ENCODE measurements at regions not wholly inside any gene's neighbourhood (a gene's known extent, or its start where the extent isn't known, plus 50 kb on each side); places are given as distances from the start of the nearest gene placed in this dataset.
"Not testable (repeated sequence)": the region's sequence is repeated elsewhere in the genome, so short reads cannot be mapped to it uniquely, and the experiment has no call there.

DNA sequence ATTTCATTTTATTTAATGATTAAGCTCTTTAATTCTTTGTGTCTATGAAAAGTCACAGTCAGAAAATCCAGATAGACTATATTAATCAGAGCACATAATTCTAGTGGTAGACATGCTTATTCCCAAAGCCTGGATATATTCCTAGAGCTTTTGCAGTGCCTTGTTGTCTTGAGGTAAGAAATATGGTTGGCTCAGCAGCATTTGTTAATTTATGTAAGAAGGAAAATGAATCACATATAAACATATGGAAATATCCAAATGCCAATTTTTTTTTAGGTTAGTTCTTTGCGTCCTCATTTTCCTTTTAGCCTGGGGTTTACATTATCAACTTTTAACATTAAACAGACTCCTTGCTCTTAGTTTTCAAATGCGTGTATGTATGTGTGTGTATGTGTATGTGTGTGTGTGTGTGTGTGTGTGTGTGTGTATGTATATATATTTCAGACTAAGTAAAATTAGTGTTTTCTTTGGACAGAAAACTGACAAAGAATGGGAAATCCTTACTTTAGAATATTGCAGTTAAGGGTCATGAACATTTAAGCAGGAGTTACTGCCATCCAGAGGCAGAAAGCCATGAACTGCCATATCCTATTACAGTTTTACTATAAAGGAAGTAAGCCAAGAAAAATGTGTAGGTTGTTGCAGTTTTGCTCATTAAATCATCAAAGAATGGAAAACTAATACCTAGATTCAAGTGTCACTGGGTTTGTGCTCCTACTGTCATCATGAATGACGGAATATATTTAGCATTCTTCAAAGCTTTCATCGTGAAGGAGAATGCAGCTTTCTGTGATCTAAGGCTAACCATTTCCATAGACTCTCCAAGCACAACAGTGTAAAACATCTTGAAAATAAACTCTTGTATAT, 477.1 kb upstream of the NR5A2 start:
- FAIRE-seq: no peak

DNA sequence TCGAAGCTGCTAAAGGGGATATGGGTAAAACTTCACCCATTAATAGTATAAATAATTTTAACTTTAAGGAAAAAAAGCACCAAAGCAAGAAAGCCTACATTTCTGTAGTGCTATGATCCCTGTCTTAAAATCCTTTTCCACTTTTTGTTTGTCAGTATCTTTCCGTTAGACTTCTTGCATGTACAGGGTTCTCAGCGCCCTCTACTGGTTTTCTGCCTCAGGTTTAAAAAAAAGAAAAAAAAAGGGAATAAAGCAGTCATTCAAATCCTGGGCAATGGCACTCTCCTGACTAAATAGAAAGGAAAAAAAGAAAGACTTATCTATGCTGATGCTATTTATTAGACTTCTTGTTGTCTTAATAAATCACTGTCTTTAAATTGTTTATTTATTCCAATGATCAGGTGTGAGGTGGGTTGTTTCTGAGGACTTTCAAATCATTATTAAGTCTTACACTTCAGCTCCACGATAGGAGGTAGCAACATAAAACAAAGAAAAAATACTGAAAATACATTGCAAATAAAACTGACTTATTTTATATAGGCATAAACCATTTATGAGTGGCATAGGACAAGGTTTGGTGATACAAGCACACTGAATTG, 475.4 kb upstream of the NR5A2 start:
- FAIRE-seq: no peak

DNA sequence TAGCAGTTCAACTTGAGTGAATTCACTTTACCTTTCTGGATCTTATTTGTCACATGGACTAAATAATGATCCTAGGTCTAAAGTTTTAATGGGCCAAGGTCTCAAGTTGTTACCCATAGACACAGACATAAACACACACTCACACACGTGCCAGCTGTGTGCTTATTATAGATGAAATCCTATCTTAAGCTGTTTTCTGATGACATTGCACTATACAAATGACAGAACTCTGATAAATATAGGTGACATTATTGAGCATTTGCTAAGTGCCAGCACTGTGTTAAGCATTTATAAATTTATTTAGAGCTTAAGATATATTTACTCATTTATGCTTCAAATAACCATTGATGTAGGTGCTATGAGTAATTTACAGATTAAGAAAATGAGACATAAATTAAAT, 474.4 kb upstream of the NR5A2 start:
- no peak for FAIRE-seq

DNA sequence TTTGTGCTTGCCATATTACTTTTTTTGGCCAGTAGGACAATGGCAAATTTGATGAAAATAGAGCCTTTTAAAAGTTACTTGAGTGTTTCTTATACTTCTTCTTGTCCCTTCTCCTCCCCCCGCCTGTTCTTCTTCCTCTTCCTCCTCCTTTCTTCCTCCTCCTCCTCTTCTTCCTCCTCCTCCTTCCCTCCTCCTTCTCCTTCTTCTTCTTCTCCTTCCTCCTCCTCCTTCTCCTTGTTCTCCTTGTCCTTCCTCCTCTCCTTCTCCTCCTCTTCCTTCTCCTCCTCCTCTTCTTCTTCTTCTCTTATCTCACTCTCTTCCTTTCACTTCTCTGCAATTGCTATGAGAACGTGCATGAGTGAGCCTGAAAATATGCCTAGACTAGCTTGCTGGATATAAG, 466.2 kb upstream of the NR5A2 start:
- no peak for FAIRE-seq

DNA sequence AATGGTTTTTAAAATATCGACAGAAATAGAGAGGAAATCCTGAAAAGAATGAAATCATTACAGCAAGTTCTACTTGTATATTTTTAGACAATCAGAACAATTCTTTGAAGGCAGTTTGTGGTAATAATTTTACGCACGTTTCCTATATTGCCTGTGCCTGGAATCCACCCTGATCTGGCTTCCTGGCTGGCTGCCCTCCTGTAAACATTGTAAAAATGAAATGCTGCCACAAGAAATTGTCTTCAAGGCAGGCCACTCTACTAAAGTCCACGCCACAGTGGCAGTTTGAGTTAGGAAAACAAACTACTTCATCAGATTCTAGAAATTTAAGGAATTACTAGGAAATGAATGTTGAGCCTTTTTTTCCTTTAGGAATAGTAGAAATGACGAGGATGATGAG, 454.5 kb upstream of the NR5A2 start:
- no peak for FAIRE-seq

DNA sequence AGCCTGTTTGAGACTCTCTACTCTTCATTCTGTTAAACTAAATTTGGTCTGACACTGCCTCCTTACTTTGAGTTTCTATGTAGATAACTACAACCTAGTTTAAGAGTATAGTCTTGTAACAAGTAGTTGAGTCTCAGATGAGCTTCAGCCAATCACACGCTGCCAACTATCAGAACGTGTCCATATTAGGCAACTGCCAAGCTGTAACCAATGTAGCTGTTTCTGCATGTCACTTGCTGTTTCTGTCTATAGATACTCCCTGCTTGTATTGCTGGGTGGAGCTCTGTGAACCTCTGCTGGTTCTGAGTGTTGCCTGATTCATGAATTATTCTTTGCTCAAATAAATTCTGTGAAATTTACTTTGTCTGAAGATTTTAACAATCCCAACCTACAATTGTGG, 452.6 kb upstream of the NR5A2 start:
- FAIRE-seq: no peak

DNA sequence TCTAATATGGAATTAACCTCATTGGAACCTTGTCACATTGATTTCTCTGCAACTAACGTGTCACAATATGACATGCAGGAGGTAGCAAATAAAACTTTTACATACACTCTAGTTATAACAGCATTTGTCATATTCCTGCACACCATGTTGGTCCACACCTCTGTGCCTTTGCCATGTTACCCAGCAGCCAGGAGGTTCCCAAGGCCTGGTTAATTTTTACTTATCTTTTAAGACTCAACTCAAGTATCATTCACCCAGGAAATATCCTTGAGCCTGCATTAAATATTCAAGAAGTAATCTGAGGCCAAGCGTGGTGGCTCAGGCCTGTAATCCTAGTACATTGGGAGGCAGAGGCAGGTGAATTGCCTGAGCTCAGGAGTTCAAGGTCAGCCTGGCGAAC, 447.2 kb upstream of the NR5A2 start:
- no peak for FAIRE-seq

DNA sequence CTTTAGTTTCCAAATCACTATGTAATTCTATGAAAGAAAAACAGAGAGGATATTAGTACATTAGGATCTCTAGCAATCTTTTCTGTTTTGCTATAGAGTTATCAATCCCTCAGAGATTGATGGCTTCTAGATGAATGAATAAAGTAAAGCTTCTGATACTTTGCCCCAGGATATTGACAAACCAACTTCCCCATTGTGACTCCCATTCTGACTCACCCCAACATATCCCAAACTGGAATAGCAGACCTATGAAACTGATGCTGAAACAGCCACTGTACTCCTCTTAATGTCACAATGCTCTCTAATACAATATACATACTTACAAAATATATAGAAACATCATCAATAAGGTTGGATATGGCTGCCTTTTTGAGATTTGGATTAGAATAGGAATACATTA, 442.1 kb upstream of the NR5A2 start:
- no peak for FAIRE-seq

DNA sequence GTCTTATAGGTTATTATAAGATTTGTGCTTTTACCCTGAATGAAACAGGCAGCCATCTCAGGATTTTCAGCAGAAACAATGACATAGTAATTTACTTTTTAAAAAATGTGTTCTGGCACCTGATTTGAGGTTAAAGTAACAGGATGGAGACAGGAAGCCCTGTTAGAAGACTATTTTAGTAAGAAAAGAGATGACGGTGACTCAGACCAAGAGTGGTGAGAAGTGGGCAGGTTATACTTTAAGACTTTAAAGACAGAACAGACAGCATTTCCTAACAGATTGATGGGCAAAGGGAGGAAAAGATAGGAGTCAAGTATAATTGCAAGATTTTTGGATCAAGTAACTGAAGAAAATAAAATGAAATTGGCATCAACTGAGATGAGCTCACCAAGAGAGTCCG, 436.8 kb upstream of the NR5A2 start:
- no peak for FAIRE-seq

DNA sequence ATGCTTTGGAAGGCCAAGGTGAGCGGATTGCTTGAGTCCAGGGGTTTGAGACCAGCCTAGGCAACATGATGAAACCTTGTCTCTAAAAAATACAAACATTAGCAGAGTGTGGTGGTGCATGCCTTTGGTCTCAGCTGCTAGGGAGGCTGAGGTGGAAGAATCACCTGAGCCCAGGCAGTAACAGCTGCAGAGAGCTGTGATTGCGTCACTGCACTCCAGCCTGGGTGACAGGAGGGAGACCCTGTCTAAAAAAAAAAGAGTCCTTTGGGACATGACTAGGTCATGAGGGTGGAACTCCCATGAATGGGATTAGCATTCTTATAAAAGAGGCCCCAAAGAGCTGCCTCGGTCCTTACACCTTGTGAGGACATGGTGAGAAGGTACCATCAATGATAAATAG, 436.0 kb upstream of the NR5A2 start:
- no peak for FAIRE-seq

DNA sequence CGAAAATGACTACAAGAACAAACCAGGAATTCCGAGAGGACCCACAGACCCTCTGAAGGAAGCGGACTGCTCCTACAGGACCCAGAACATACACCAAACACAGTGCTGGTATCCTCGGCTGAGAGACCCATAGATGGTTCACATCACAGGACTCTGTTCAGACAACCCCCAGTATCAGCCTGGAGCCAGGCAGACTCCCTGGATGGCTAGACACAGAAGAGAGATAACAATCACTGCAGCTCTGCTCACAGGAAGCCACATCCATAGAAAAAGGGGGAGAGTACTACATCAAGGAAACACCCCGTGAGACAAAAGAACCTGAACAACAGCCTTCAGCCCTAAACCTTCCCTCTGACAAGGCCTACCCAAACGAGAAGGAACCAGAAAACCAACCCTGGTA, 434.0 kb upstream of the NR5A2 start:
- no peak for FAIRE-seq

DNA sequence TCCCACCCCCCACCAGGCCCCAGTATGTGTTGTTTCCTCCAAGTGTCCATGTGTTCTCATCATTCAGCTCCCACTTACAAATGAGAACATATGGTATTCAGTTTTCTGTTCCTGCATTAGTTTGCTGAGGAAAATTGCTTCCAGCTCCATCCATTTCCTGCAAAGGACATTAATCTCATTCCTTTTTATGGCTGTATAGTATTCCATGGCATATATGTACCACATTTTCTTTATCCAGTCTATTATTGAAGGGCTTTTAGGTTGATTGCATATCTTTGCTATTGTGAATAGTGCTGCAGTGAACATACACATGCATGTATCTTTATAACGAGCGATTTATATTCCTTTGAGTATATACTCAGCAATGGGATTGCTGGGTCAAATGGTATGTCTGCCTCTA, 431.1 kb upstream of the NR5A2 start:
- not testable (repeated sequence) for FAIRE-seq

DNA sequence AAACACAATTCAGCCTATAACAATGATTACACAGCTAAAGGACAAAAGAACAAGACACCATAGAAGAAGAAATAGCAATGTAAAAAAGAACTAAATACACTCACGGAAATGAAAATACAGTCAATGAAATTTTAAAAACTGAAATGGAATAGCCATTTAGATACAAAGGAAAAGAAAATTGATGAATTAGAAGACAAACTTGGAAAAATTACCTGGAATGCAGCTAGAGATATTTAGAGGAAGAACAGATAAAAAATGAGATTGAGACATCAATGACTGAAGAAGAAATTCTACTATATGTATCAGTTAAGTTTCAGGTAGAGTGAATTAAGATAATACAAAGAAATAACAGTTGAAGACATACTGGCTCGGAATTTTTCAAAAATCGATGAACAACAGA, 430.4 kb upstream of the NR5A2 start:
- FAIRE-seq: no peak

DNA sequence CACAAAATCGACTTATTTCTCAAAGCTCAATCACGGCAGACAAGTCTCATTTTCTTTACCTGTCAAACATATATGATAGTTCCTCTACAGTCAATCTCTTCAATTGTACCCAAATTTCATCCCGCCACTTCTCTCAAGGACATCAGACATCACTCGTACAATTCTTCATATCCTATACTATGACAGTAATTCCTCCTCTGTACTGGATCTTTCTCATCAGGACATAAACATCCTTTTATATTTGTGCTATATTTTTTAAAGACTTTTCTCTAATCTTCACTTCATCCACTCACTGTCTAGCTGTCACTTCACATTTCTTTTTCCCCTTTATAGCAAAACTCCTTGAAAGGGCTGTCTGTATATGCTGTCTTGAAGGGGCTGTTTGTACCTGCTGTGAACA, 419.1 kb upstream of the NR5A2 start:
- no peak for FAIRE-seq

DNA sequence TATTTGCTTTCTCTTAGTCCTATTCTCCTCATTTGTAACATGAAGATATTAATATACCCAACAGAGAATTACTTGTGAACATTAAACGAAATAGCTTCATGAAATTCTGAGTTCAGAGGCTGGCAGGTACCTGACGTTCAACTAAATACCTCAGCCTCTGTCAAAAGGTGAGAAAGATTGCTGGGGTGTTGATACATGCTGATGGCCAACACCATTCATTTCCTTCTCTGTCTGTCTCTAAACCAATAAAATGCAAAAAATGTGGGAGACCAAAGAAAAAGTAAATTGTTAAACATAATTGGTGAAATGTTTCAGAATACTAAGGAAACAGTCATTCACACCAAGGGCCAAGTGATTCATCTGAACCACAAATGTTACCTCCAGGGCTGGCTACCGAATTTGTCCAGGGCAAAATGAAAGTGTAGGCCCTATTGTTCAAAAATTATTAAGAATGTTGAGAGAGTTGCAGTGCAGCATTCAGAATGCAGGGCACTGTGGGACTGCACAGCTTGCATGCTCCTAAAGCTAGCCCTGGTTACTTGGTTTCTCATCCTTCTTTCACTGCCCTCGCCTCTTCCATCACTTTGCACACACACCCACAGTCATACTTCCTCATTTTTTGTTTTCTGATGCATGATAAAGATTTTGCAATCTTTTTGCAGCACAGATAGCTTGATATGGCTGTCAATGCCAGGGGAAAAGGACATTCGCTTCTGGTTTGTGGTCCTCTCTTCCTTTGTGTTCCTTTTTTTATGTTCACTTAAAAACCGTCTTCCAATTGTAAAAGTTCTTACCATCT, 414.3 kb upstream of the NR5A2 start:
- FAIRE-seq: no peak

DNA sequence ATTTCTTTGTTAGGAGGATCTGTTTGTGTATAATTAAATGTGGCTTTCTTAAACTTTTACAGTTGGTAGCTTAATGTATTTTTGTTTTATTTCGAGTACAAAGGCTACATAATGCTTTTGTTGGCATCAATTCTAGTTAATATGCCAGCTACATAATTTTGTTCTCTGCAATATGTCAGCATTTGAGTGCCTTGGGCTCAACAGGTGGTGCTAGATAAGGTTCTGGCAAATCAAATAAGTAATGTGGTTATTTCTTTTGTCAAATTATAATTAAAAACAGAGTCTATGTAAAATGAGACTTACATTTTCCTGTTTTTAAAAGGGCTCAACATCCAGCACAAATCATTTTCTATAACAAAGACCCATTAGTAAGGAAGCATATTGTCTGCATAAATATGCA, 410.6 kb upstream of the NR5A2 start:
- FAIRE-seq: no peak

DNA sequence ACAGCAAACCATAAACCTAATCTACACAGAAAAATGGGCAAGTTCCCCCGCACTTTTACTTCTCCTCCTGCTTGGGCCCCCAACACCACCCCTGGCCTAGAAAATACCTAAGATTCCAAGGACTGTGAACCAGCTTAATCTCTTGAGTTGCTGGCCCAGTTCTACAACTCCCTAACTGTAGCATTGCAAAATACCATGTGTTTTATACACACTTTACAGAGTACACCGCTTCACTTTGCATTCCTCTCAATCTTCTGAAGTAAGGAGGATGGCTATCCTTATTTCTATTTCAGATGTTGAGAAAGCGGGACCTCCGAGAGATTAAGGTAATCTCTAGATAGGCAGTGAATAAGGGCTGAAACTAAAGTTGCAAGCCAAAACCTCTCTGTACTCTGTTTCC, 408.3 kb upstream of the NR5A2 start:
- no peak for FAIRE-seq

DNA sequence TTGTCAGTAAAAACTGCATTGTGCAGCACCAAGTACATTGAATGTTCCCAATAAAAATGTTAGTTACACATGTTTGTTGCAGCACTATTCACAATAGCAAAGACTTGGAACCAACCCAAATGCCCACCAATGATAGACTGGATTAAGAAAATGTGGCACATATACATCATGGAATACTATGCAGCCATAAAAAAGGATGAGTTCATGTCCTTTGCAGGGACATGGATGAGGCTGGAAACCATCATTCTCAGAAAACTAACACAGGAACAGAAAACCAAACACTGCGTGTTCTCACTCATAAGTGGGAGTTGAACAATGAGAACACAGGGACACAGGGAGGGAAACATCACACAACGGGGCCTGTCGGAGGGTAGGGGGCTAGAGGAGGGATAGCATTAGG, 401.3 kb upstream of the NR5A2 start:
- not testable (repeated sequence) for FAIRE-seq

DNA sequence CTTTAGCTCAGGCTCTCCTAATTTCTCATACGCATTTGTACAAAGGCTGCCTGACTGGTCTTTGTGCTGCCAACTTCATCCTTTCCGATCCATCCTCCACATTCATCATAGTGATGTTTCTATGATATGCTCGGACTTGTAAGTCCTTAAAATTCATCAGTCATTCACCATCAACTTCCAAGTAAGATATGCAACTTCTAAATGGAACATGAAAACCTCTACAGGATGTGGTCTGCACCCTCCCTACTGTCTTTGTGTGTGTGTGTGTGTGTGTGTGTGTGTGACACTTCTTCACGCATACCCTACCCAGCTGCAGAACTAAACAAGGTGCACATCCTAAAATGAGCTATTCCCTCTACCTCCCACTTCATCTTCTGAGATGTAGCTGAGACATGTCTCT, 397.9 kb upstream of the NR5A2 start:
- FAIRE-seq: no peak

DNA sequence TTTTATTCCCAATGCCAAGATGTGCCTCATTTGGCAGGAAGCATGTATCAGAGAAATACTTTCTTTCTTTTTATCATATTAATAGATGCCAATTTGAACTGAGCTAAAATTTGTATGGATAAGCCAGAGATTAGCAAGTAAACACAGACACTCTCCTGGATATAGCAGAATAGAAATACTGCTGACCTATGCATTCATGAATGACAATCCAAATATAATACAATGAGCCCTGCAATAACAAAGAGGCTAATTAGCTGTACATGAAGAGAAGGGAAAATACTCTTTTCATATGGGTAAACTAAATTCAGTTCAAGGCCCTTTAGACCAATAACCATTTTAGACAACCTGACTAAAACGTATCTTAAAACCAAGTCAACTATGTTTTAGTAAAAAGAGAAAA, 388.1 kb upstream of the NR5A2 start:
- no peak for FAIRE-seq

DNA sequence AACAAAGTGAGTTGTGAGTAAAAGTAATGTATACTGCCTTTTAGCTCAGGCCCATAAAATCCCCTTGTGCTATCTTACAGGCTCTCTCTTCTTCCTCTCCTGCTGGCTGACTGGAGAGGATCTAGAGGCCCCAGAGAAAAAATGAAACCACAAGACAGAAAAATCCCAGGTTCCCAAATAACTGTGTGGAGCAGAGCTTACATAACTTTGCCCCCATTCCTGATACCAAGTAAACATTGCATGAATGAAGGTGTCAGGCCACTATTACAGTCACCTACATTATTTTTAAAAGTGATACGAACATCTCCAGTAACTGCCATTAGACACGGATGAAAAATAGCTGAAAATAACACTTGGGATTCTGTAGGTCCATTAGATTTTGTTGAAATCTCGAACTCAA, 386.0 kb upstream of the NR5A2 start:
- FAIRE-seq: no peak

DNA sequence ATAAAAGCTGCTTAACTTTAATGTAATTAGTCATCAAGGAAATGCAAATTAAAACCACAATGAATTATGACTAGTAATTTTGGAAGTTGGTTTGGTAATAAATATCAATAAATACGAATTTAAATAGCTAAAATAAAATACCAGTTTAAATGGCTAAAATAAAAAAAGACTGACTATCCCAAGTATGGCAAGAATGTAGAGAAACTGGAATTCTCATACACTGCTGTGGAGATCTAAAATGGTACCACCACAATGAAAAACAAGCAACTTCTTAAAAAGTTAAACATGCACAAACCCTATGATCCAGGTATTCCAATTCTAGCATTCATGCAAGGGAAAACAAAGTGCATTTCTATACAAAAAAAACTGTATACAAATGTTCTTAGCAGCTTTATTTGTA, 382.6 kb upstream of the NR5A2 start:
- no peak for FAIRE-seq

DNA sequence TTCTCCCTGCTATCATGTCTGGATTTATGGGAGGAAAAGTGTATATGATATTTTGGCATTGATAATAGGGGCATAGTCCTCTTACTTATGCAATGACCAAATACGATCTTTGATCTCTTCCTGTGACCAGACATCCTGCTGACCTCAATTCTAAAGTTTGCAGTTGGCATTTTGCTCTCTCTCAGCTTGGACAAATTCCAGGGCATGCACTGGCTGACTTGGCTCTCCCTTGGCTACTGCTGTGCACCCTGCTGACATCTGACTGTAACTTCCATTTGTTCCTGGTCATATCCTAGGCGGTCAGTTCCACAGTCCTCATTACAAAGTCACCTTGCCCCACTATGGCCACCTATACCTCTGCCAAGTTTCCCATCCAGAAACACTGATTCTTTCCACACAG, 380.7 kb upstream of the NR5A2 start:
- no peak for FAIRE-seq

DNA sequence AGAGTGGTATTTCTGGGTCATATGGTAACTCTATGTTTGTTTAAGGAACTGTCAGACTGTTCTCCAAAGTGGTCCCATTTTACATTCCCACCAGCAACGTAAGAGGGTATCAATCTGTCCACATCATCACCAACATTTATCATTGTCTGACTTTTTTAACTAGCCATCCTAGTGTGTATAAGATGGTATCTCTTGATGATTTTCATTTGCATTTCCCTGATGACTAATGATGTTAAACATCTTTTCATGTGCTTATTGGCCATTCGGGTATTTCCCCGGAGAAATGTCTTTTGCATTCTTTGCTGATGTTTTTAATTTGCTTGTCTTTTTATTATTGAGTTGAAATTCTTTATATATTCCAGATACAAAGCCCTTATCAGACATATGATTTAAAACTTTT, 370.1 kb upstream of the NR5A2 start:
- no peak for FAIRE-seq

All from colon (tissue), 2 donors.